Neural progenitor cell (in vitro differentiated cells): ENCODE measurements at regions not wholly inside any gene's neighbourhood (a gene's known extent, or its start where the extent isn't known, plus 50 kb on each side); places are given as distances from the start of the nearest gene placed in this dataset.

Experiments used
- CTCF ChIP-seq: fragments of 200-600 bp; sonication (generic); IDR thresholded peaks from 2 replicates; pipeline ENCODE4 v1.5.1; 2017; ENCODE audit warnings: antibody characterized with exemption, mild to moderate bottlenecking
- EZH2 ChIP-seq: fragments of 200-600 bp; sonication (generic); IDR thresholded peaks from 2 replicates; pipeline ENCODE4 v1.6.1; 2017; ENCODE audit warnings: antibody characterized with exemption, mild to moderate bottlenecking, moderate library complexity
- EZH2phosphoT487 ChIP-seq: fragments of 200-600 bp; sonication (generic); IDR thresholded peaks from 2 replicates; pipeline ENCODE4 v1.6.1; 2017; ENCODE audit warnings: antibody characterized with exemption

- no peak for TF ChIP-seq CTCF
- TF ChIP-seq EZH2: no peak
- TF ChIP-seq EZH2phosphoT487: no peak
These were observed 334.3 kb upstream of the LRRC7 start for GRCh38 chr1:69233463-69233862.
